Fibroblast of skin of back (primary cell): ENCODE measurements at regions not wholly inside any gene's neighbourhood (a gene's known extent, or its start where the extent isn't known, plus 50 kb on each side); places are given as distances from the start of the nearest gene placed in this dataset.
"Not testable (repeated sequence)": the region's sequence is repeated elsewhere in the genome, so short reads cannot be mapped to it uniquely, and the experiment has no call there.

Experiments
- DNase-seq: peaks from one replicate; pipeline ENCODE4 v3.0.0-alpha.2; 2013

DNA sequence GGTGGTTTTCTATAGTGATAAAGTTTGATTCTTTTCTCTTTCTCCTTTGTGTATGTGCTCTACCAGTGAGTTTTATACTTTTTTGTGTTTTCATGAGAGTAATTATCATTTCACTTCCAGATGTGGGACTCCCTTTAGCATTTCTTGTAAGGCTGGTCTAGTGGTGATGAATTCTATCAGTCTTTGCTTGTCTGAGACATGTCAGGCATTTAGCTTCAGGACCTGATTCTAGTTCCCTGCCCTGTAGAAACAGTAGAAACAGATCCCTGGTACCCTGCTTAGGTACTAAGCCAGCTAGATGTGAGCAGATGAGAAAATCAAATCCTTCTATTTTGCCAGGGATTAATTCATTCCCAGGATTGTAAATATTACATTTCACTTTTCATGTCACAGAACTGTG lies 203.7 kb downstream of the ALG10 start:
- DNase-seq: not testable (repeated sequence)

DNA sequence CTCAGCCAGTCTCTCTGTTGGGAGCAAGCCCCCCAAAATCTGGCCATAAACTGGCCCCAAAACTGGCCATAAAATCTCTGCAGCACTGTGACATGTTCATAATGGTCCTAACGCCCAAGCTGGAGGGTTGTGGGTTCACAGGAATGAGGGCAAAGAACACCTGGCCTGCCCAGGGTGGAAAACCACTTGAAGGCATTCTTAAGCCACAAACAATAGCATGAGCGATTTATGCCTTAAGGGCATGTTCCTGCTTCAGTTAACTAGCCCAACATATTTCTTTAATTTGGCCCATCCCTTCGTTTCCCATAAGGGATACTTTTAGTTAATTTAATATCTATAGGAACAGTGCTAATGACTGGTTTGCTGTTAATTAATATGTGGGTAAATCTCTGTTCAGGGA lies 205.8 kb downstream of the ALG10 start:
- not testable (repeated sequence) for DNase-seq

DNA sequence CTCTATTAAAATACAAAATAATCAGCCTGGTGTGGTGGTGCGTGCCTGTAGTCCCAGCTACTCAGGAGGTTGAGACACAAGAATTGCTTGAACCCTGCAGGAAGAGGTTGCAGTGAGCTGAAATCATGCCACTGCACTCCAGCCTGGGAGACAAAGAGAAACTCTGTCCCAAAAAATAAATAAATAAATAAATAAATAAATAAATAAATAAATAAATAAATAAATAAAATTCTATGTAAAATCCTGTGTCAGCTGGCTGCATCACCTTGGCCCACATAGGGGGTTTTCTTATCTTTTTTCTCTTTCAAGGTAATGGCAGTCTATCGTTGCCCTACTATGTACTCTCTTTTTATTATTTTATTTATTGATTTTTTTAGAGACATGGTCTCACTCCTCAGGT lies 206.7 kb downstream of the ALG10 start:
- DNase-seq: not testable (repeated sequence)

DNA sequence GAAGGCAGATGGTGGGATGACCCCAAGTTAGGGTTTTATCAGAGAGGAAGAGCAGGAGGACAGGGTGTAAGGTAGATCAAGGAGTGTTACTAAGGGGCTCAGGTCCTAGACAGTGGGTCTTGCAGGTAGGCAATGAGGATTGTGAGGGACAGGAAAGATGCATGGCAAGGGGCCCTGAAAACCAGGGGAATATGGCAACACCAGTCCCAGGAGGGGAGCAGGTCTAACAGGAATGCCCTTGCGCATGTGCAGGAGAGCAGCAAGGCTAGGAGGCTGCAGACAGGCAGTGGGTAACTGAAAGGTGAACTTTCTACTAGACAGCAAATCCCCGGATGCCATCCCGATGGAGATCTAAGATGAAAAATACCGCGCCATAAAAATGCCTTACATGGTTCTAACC lies 211.3 kb downstream of the ALG10 start:
- no peak for DNase-seq

DNA sequence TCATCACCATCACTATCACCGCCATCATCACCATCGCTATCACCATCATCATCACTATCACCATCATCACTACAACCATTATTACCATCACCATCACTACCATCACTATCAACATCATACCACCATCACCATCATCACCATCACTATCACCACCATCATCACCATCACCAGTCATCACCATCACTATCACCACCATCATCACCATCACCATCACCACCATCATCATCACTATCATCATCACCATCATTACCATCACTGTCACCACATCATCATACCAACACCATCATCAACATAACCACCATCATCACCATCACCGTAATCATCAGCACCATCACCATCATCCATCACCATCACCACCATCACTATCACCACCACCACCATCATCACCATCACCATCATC lies 213.8 kb downstream of the ALG10 start:
- DNase-seq: no peak

DNA sequence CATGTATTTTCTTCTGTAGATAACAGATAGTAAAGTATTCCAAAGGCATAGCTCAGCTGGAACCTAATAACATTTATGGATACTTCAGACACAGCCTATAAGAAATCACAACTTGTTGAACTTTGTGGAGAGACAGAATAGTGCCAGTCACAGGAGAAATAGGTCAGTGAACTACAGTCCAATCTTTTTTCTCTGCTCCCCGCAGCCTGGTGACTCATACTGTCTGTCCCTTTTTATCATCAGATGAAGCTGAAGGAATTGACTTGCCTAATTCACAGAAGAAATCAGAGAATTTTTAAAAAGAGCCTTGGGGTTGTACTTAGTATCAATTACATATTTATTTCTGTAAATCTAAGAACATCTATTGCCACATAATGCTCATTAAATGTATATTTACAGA lies 222.3 kb downstream of the ALG10 start:
- DNase-seq: no peak

DNA sequence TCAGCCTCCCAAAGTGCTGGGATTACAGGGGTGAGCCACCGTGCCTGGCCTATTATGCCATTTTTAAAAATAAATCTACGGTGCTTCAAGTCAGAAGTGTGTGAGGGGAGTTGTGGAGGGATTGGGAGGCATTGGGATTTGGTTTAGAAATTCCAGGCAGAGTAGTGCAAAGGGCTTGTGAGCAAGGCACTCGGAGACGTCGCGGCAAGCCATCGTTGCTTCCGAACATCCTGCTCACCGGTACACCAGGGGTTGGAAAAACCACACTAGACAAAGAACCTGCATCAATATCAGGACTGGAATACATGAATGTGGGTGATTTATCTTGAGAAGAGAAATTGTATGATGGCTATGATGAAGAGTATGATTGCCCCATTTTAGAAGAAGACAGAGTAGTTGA lies 227.0 kb downstream of the ALG10 start:
- DNase-seq: no peak

DNA sequence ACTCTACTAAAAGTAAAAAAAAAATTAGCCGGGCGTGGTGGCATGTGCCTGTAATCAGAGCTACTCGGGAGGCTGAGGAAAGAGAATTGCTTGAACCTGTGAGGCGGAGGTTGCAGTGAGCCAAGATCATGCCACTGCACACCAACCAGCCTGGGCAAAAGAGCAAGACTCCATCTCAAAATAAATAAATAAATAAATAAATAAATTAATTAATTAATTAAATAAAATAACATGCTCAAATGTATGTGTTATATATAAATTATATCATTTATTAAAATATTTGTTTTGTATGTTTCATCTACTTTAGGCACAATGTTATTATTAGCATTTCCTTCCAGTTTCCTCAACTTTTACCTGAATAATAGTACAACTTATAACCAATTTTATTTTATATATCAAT lies 229.6 kb downstream of the ALG10 start:
- DNase-seq: not testable (repeated sequence)

DNA sequence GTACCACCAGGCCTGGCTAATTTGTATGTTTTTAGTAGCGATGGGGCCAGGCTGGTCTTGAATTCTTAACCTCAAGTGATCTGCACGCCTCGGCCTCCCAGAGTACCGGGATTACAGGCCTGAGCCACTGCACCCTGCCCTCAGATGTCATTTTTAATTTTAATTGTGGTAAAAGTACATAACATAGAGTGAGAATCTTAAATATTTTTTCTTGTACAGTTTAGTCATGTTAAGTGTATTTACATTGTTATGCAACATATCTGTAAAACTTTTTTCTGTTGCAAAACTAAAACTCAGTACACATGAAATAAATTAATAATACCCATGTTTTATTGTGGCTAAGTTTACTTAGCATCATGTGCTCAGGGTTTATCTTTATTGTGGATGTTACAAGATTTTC lies 231.4 kb downstream of the ALG10 start:
- no peak for DNase-seq

DNA sequence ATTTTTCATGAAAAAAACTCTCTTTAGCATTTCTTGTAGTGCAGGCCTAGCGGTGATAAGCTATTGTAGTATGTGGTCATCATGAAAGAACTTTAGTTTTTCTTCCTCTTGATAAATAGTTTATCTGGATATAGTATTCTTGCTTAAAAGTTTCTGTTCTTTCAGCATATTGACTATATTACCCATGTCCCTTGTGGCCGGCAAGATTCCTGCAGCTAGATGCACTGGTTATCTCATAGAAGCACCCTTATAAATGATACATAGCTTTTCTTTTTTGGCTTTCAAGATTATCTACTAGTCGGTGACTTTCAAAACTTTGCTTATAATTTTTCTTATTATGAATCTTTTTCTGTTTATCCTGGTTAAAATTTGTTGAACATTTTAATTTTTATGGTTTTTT lies 234.8 kb downstream of the ALG10 start:
- no peak for DNase-seq

DNA sequence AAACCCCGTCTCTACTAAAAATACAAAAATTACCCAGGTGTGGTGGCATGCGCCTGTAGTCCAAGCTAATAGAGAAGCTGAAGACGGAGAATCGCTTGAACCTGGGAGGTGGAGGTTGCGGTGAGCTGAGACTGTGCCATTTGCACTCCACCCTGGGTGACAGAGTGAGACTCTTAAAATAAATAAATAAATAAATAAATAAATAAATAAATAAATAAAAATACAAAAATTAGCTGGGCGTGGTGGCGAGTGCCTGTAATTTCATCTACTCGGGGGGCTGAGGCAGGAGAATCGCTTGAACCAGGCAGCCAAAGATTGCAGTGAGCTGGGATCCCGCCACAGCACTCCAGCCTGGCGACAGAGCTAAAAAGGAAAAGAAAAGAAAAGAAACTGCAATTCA lies 239.8 kb downstream of the ALG10 start:
- DNase-seq: not testable (repeated sequence)

DNA sequence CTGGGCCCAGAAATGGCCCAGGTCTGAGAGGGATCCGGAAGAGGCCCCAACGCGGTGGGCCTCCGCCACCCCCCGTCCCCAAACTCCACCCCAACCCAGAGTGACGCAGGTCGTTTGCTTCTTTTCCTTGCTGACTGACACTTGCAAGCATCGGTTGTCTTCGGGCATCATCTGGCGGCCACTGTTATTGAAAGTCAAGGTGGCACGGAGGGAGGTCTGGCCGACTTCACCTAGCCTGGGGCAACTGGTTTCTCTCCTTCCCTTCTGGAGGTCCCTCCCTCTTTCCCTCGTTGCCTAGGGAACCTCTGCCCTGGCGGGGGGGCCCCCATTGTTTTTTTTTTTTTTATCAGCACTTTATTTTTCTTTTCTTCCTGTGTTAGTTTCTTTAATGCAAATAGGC lies 241.8 kb downstream of the ALG10 start:
- DNase-seq: no peak

DNA sequence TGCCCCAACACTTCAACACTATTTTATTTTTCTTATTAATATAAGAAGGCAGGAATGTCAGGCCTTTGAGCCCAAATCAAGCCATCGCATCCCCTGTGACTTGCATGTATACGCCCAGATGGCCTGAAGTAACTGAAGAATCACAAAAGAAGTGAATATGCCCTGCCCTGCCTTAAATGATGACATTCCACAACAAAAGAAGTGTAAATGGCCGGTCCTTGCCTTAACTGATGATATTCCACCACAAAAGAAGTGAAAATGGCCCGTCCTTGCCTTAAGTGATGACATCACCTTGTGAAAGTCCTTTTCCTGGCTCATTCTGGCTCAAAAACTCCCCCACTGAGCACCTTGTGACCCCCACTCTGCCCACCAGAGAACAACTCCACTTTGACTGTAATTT lies 251.4 kb downstream of the ALG10 start:
- DNase-seq: not testable (repeated sequence)

DNA sequence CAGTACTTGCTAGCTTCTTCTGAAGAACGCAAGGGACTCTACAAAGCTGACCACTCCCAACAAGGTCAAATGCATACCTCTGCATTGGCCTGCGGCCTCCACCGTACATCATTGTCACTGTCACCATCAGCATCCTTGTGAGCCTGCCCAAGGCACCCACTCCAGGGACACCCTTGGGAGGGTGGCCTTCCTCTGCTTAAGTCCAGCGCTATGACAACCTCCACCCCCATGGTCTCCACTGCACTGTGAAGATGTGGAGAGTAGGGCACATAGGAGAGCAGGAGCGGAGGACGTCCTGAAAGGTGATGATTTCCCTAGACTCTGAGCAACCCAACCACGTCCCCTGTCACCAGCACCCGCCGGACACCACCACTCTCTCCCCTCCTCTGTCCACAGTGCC lies 252.8 kb downstream of the ALG10 start:
- DNase-seq: no peak

DNA sequence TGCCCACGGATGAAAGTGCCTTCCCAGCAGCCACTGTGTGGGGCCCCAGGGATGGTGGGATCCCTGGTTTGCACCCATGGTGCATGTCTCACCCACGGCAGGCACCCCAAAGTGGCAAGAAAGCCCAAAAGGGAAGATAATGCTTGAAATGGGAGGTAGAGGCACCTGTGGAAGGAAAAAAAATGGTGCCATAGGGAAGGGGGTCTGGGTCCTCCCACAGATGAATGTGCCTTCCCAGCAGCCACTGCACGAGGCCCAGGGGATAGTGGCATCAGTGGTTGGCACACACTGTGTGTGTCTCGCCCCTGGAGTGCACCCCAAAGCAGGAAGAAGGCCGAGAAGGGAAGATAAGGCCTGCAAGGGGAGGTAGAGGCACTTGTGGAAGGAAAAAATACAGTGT lies 264.2 kb downstream of the ALG10 start:
- no peak for DNase-seq

DNA sequence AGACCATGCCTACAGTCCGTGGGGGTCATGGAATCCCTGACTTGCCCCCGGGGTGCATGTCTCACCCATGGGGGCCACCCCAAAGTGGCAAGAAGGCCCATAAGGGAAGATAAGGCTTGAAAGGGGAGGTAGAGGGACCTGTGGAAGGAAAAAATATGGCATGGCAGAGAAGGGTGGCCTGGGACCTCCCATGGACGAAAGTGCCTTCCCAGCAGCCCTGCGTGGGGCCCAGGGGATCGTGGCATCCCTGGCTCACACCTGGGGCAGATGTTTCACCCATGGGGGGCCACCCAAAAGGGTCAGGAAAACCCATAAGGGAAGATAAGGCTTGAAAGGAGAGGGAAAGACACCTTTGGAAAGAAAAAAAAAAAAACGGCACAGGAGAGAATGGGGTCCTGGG lies 264.6 kb downstream of the ALG10 start:
- DNase-seq: no peak

DNA sequence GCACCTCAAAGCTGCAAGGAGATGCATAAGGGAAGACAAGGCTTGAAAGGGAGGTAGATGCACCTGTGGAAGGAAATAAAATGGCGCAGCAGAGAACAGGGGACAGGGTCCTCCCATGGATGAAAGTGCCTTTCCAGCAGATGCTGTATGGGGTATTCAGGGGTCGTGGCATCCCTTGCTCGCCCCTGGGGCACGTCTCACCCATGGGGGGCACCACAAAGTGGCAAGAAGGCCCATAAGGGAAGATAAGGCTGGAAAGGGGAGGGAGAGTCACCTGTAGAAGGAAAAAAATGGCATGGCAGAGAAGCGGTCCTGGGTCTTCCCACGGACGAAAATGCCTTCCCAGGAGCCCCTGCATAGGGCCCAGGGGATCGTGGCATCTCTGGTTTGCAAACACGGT lies 265.1 kb downstream of the ALG10 start:
- no peak for DNase-seq

DNA sequence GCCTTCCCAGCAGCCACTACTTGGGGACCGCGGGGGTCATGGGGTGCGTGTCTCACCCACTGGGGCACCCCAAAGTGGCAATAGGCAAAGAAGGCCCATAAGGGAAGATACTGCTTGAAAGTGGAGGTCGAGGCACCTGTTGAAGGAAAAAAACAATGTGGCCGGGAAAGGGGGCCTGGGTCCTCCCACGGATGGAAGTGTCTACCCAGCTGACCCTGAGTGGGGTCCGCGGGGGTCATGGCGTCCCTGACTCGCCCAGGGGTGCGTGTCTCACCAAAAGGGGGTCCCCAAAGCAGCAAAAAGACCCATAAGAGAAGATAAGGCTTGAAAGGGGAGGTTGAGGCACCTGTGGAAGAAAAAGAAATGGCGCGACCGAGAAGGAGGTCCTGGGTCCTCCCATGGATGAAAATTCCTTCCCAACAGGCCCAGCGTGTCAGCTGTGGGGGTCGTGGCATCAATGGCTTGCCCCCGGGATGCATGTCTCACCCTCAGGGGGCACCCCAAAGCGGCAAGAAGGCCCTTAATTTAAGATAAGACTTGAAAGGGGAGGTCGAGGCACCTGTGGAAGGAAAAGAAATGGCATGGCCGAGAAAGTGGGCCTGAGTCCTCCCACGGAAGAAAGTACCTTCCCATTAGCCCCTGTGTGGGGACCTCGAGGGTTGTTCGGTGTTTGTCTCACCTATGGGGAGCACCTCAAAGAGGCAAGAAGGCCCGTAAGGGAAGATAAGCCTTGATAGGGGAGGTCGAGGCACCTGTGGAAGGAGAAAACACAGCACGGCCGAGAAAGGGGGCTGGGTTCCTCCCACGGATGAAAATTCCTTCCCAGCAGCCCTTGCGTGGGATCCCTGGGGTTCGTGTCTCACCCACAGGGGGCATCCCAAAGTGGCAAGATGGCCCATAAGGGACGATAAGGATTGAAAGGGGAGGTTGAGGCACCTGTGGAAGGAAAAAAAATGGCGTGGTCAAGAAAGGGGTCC lies 266.0 kb downstream of the ALG10 start:
- DNase-seq: no peak

DNA sequence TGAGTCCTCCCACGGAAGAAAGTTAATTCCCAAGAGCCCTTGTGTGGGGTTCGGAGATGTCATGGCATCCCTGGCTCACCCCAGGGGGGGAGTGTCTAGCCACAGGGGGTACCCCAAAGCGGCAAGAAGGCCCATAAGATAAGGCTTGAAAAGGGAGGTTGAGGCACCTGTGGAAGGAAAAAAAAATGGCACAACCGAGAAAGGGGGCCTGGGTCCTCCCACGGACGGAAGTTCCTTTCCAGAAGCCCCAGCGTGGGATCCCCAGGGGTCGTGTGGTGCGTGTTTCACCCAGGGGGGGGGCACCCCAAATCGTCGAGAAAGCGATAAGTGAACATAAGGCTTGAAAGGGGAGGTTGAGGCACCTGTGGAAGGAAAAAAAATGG lies 266.7 kb downstream of the ALG10 start:
- no peak for DNase-seq

DNA sequence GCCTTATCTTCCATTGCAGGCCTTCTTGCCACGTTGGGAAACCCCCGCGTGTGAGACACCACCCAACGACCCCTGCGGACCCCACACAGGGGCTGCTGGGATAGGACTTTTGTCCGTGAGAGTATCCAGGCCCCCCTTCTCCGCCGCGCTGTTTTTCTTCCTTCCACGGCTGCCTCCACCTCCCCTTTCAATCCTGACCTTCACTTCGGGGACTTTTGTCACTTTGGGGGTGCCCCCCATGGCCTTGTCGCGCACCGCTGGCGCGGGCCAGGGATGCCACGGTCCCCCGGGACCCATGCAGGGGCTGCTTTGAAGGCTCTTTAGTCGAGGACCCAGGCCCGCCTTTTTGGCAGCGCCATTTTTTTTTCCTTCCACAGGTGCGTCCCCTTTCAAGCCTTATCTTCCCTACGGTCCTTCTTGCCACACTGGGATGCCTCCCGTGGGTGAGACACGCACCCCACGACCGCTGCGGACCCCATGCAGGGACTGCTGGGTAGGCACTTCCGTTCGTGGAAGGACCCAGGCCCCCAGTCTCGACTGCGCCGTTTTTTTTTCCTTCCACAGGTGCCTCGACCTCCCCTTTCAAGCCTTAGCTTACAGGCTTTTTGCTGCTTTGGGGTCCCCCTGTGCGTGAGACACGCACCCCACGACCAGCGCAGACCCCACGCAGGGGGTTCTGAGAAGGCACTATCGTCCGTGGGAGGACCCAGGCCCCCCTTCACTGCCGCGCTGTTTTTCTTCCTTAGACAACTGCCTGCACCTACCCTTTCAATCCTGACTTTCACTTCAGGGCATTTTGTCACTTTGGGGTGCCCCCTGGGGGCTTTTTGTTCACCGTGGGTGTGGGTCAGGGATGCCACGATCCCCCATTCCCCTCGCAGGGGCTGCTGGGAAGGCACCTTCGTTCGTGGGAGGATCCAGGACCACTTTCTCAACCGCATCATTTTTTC lies 267.4 kb downstream of the ALG10 start:
- no peak for DNase-seq

DNA sequence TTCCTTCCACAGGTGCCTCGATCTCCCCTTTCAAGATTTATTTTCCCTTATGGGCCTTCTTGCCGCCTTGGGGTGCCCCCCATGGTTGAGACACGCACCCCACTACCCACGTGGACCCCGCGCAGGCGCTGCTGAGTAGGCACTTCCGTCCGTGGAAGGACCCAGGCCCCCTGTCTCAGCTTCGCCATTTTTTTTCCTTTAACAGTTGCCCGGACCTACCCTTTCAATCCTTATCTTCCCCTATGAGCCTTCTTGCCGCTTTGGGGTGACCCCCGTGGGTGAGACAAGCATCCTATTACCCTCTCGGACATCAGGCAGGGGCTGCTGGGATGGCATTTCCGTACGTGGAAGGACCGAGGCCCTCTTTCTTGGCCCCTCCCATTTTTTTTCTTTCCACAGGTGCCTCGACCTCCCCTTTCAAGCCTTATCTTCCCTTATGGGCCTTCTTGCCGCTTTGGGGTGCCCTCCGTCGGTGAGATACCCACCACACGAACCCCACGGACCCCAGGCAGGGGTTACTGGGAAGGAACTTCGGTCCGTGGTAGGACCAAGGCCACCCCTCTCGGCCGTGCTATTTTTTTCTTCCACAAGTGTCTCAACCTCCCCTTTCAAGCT lies 268.2 kb downstream of the ALG10 start:
- no peak for DNase-seq

DNA sequence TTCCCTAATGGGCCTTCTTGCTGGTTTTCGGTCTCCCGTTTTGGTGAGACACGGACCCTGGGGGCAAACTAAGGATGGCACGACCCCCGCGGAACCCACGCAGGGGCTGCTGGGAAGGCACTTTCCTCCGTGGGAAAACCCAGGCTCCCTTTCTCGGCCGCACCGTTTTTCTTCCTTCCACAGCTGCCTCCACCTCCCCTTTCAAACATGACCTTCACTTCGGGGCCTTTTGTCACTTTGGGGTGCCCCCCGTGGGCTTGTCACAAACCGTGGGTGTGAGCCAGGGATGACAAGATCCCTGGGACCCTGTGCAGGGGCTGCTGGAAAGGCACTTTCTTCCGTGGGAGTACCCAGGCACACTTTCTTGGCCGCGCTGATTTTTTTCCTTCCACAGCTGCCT lies 268.7 kb downstream of the ALG10 start:
- DNase-seq: no peak

DNA sequence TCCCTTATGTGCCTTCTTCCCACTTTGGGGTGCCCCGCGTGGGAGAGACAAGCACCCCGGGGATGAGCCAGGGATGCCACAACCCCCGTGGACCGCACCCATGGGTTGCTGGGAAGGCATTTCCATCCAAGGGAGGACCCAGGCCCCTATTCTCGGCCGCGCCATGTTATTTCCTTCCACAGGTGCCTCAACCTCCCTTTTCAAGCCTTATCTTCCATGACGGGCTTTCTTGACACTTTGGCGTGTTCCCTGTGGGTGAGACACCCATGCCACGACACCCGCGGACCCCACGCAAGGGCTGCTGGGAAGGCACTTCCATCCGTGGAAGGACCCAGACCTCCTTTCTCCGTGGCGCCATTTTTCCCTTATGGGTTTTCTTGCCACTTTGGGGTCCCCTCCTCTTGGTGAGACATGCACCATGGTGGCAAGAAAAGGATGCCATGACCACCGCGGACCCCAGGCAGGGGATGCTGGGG lies 269.2 kb downstream of the ALG10 start:
- DNase-seq: no peak
